Caki2 (cell line): ENCODE measurements at regions not wholly inside any gene's neighbourhood (a gene's known extent, or its start where the extent isn't known, plus 50 kb on each side); places are given as distances from the start of the nearest gene placed in this dataset.

Source experiments
- DNase-seq: peaks from one replicate; pipeline ENCODE4 v3.0.0-alpha.2; 2015; ENCODE audit warnings: low read depth
- in situ Hi-C: cut with HindIII; loops from 2 replicates; pipeline ENCODE4 v1.10.0; 2016; ENCODE audit warnings: low sequenced_read_pairs, low pct_unique_long_range_greater_than_20kb, mixed read lengths

DNA sequence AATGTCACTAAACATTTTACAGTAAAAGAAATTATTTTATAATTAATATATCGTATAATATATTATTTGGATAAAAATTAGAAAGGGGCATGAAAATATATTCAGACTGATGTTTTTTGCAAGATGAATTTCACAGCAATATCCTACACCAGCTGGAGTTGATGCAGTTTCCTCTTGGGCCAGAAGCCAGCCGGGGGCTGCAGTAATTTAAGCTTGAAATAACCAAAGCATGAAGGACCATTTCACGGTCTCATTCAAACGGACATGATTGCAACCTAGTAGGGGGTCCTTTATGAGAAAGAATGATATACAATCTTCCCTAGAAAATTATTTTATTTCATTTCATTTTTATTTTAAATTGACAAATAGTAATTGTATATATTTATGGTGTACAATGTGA, 797.2 kb upstream of the PCDH9 start:
- DNase-seq, result no peak
- in situ Hi-C loops, result no loop called here

DNA sequence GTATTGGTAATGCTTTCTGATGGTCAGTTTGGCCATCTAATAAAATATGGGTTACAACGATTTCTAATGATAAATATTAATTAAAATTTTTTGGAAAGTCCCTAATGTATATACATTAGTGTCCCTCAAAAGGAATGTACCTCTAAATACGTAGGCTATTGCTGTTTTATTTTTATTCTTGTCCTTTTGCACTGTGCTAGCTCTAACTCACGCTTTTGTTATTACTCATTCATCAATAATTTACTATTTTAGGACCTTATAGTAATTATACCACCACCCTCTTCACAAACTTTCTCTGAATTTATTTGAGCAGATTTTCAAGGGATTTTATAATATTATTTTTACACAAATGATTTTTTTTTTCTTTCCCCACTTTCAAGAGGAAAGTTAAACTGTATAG, 795.9 kb upstream of the PCDH9 start:
- in situ Hi-C loops, result no loop called here
- no peak for DNase-seq

DNA sequence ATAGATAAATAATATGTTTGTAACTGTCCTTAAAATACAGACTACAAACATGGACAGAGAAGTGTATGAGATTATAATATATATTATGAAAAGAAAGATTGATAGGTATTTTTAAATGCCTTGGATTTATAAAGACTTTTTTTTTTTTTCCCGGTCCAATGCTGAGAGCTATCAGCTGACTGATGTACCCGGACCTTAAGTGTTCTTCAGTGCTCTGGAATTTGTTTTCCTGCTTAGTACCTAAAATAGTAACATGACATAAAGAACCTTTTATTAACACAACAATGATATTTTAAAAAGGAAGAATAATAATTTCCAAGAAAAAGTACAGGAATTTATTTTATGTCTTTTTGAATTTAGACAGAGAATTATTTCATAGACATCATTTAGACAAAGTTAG, 795.5 kb upstream of the PCDH9 start:
- in situ Hi-C loops, result no loop called here
- no peak for DNase-seq

DNA sequence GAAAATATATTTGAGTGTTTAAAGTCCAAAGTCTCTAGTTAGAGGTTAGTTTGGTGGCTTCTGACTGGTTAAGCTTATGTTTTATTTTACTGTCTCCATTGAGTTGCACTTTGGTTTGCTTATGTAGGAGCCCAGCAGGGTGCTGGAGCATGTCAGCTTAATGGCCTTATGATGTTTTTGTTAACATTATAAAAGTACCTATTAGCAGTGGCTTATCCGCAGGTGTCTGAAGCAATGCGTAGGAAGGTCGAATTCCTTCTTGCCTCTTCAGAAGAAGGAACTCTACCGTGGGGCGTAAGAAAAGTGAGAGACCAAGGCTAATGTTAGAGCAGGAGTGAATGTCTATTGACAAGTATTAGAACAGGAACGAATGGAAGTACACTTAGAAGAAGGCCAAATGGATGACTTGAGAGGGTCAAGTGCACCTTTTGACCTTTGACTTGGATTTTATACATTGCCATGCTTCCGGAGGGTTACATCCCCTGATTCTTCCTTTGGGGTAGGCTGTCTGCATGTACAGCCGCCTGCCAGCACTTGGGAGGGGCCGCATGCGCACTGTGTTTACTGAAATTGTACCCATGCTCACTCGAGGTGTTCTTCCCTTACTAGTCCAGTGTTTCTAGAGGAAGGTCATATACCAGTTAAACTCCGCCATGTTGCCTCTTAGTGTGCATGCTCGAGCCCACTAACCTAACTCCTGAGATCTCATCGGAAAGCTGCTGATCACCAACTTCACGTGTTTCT, 793.9 kb upstream of the PCDH9 start:
- in situ Hi-C loops, result no loop called here
- DNase-seq, result peak; percentile 75

DNA sequence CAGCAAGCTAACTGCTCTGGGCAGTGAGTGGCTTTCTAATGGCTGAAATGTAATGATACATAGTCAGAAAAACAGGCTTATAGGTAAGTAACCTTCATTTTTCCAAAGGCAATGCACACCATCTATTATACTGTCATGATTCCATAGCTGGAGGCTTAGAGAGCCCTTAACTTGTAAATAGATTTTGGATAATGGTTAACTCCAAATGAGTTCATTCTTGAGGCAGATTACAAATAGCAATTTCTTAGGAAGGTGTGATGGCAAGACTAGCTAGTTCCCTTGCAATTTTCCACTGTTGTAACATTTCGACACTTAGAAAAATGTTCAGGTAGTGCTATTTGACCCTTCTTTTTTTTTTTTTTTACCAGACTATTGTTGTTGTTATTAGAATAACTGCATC, 789.8 kb upstream of the PCDH9 start:
- in situ Hi-C loops, result no loop called here
- peak; percentile 10 for DNase-seq

DNA sequence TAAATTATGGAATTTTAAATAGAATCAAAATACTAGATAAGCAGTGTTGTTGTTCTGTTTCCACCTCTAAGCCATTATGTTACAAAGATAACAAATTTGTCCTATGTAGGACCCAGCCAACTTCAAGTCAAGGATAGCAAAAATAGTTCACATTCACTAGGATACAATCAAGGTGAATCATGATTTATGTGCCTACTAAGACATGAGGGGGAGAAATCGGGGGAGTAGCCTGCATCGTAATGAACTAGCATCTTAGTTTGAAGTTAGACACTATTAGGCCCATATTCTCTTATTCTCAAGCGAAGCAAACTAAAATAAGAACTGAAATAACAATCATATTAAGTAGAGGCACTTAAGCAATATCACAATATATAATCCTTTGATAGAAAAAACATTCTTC, 779.4 kb upstream of the PCDH9 start:
- DNase-seq, result no peak
- in situ Hi-C loops, result no loop called here

DNA sequence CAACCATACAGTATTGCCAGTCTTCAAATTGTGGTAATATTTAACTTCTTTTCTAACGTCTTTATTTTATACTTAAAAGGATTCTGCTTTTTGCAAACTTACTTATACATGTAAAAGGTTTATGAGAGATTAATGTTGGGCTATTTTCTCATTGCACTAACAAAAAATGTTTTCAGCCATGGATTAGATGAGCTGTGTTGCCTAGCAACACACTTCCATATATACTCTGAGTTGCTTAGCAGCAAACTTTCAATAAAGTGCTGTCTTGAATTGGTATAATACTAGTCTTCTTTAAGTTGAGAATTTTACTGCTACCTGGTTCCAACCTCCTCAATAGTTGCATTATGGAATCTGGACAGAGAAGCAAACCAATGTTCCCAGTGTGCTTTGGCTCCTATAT, 777.4 kb upstream of the PCDH9 start:
- in situ Hi-C loops, result no loop called here
- DNase-seq, result no peak

DNA sequence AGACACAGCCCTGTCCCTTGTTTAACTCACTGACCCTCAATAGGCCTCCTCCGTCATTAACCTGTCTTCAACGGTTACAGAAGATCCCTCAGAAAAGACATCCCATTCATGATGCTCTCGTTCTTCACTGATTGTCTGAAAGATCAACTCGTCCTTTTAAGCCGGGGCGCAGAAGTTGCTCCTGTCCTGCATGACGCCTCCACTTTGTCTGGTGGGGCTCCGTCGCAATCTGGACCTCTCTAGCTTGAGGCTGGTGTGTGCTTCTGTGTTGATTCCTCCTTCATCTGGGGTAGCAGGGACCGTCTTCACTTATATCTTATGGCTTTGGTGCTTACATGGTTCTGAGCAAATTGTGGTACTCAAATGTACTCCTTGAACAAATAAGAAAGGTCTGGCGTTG, 766.0 kb upstream of the PCDH9 start:
- in situ Hi-C loops, result no loop called here
- DNase-seq, result no peak

DNA sequence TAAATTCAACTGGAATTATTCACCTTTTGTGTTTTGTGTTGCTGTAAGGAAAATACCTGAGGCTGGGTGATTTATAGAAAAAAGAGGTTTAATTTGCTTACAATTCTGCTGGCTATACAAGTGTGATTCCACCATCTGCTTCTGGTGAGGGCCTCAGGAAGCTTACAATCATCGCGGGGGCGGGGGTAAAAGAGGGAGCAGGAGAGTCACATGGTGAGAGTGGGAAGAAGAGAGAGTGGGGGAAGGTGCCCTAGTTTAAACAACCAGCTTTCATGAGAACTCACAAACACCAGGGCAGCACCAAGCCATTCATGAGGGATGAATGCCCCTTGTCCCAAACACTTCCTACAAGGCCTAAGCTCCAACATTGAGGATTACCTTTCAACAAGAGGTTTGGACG, 760.7 kb upstream of the PCDH9 start:
- no peak for DNase-seq
- in situ Hi-C loops, result no loop called here

DNA sequence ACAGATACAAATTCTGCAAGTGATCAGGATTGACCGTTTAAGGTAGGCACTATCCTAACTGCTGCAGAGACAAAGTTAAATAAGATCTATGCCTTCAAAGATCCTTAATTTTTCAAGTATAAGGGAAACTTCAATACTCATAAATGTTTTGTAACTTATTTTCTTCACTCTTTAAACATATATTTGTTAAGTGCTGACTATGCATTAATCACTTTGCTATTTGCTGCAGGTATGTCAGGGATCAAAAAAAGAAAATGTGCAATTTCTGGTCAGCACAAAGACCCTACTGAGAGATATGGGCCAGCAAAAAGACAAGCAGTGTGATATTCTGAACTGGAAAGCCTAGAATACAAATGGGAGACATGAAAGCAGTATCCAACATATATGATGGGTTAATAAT, 756.1 kb upstream of the PCDH9 start:
- no peak for DNase-seq
- in situ Hi-C loops, result no loop called here

DNA sequence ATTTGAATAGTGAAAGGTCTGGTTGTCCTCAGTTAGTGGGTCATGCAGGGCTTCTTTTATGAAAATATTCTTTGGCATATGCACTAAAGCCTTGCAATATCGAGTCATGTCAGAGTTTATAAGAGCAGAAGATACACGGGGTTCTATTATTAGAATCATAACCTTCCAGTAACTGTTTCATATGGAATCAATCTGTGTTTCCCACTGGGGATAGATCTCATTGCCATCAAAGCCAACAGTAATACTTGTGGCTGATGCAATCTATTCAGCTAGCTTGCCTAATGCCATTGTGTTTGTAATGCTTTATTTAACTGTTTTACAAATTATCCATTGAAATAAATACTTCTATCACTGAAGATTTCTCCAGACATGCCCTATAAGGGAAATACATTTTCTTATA, 746.9 kb upstream of the PCDH9 start:
- no peak for DNase-seq
- in situ Hi-C loops, result no loop called here

DNA sequence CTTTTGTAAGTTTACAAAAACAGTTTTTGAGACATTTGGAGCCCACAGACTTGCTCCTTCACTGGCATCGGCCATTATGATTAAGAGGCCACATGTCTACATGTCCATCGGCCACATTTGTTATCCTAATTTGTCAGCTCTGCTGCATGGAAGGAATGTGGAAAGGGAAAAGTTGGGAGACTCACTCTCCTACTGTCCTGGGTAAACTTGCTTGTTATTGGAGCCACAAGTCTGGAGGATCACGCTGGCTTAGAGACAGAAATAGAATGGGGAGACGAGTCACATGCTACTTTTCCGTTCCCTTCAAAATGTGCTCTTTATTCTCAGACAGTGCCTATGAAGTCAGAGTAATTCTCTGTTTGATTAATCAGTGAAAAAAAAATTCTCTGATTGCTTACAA, 741.2 kb upstream of the PCDH9 start:
- in situ Hi-C loops, result no loop called here
- DNase-seq, result no peak

DNA sequence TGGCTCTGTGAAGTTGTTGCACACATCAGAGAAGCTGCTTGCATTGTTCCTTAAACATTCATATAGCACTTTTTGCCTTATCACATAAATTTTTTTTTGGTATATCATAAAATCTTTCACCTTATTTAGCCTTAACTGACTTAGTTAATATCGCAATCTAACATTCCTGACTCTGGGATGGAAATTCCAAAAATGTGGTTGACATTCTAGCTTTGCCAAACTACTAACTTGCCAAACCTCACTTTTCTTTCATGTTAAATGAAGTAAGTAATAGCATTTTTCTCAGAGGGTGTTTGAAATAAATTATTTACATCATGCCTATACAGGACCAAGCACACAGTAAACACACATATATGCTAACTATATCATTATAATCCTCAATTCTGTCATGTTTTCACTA, 736.9 kb upstream of the PCDH9 start:
- no peak for DNase-seq
- in situ Hi-C loops, result no loop called here

DNA sequence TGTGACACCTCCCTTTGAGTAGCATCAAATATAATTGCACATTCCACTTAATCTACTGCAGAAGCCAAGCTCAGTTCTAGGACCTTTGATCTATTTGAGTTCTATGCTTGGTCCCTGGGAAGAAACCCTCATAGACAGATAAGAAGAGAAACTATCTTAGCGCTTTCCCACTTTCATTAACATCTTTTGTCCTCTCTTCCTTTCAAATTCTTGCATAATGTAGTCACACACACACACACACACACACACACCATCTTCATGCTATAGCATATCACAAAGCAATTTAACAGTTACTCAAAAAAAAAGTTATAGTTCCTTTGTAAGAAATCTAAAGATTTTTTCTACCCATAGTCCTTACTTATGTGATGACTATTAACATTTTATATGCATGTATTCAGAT, 735.9 kb upstream of the PCDH9 start:
- in situ Hi-C loops, result no loop called here
- DNase-seq, result no peak

DNA sequence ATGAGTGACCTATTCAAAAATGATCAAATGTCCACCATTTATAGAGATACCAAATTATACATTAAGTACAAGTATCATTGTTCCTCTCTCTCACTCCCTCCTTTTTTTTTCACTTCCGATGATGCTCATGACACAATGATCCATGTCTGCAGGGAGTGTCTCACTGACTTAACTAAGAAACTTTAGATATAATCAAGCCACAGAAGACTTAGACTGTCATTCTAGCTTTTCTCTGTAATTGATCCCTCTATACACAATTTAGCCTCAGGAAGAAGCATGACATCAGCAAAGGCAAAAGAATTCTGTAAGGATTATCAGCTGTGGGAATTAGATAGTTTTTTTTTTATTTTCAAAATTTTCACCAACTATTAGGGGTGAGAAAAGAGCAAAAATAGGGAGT, 734.9 kb upstream of the PCDH9 start:
- in situ Hi-C loops, result no loop called here
- DNase-seq, result no peak

DNA sequence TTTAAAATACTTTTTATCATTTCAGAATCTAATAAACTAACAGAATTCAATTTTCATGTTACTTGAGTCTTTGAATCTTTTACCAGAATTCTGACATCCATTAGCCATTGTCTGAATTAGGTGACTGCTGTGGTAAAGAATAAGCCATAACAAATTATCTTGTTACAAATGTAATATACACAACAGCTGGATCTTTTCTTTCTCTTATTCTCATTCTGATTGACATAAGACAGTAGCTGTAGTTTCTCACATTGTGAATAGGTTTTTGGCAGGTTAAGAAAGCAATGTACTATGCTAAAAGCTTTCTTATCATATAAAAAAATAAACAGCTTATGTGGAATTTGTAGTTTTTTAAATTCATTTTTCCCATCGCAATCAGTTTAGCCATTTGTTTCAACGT, 734.0 kb upstream of the PCDH9 start:
- no peak for DNase-seq
- in situ Hi-C loops, result no loop called here

DNA sequence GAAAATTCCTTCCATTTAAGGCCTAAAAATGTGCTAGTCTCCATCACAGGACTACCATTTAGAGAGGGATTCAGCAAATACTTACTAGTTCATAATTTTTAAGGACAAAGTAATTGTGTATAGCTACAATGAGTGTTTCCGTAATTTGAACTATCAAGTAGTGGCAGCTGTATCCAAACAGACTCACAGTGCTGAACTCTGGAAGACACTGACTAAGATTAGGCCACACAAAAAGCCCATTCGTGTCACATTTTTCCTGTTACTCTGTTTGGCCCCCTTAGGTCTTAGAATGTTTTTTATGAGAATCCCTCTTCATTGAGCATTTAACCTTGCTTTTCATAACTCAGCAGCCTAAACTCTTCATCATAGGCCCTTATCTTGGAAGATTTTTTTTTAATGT, 731.2 kb upstream of the PCDH9 start:
- in situ Hi-C loops, result no loop called here

DNA sequence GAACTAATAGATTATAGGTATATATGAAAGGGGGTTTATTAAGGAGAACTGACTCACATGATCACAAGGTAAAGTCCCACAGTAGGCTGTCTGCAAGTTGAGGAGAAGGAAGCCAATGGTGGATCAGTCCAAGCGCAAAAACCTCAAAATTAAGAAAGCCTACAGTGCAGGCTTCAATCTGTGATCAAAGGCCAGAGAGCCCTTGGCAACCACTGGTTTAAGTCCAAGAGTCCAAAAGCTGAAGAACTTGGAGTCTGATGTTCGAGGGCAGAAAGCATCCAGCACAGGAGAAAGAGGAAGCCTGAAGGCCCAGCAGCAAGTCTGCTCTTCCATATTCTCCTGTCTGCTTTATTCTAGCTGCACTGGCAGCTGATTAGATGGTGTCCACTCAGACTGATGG, 721.3 kb upstream of the PCDH9 start:
- in situ Hi-C loops, result no loop called here

More for the DNA sequence above, 731.2 kb upstream of the PCDH9 start:
- no peak for DNase-seq

DNA sequence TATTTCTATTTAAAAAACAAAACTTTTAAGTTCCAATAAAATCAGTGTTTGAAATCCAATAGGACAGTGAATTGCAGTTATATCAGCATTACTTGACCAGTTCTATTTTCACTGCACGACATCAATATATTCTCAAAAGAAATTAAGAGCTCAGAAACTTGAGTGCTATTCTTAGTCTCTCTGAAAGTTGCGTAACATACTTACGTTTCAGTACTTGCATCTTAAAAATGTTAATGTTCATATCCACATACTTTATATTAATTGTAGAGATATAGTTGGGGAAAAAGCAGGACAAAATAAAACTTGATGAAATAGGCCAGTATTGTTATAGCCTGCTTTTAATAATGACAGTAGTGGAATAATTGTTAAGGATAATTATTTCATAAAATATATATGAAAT, 720.5 kb upstream of the PCDH9 start:
- in situ Hi-C loops, result no loop called here
- DNase-seq, result no peak

More for the DNA sequence above, 721.3 kb upstream of the PCDH9 start:
- no peak for DNase-seq

DNA sequence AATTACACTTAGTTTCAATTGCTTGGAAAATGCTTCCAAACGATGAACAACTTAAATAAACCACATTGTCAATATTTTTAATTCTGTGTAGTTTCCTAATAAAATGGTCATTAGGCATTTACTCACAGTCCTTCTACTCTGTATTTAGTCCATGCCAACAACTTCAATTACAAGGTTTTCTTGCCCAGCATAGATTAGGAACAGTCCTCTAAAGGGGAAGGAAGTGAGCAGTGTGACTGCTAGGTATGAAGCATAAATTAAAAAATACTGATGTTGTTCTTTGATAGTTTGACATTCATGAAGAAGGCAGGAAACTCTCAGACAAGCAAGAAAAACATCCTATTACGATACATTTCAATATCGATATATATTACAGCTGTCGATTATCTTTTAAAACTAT, 716.0 kb upstream of the PCDH9 start:
- no peak for DNase-seq
- in situ Hi-C loops, result no loop called here

DNA sequence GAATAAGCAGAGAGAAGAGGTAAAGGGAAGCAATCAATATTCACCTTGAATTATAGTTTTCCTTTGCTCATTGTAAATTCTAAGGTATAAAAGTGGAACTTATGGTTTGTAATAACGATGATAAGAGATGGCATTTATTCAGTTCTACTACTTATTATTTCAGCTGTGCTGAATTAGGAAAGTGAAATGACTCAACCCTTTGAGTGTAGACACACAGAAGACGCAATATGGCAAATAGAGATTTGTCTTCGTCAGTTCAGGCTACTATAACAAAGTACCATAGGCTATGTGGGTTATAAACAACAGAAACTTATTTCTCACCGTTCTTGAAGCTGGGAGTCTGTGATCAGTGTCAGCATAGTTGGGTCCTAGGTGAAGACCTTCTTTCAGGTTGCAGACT, 713.0 kb upstream of the PCDH9 start:
- no peak for DNase-seq
- in situ Hi-C loops, result no loop called here
